Raji (cell line): ENCODE measurements at regions not wholly inside any gene's neighbourhood (a gene's known extent, or its start where the extent isn't known, plus 50 kb on each side); places are given as distances from the start of the nearest gene placed in this dataset.
A peak's percentile ranks its signal among the peaks of the same experiment; 100 is the strongest.

Source experiments
- POLR2A ChIP-seq: IDR thresholded peaks from 2 replicates; pipeline ENCODE4 v1.6.1; 2011; ENCODE audit warnings: low read depth, low read length, control low read depth; ENCODE audit not compliant: insufficient read depth

DNA sequence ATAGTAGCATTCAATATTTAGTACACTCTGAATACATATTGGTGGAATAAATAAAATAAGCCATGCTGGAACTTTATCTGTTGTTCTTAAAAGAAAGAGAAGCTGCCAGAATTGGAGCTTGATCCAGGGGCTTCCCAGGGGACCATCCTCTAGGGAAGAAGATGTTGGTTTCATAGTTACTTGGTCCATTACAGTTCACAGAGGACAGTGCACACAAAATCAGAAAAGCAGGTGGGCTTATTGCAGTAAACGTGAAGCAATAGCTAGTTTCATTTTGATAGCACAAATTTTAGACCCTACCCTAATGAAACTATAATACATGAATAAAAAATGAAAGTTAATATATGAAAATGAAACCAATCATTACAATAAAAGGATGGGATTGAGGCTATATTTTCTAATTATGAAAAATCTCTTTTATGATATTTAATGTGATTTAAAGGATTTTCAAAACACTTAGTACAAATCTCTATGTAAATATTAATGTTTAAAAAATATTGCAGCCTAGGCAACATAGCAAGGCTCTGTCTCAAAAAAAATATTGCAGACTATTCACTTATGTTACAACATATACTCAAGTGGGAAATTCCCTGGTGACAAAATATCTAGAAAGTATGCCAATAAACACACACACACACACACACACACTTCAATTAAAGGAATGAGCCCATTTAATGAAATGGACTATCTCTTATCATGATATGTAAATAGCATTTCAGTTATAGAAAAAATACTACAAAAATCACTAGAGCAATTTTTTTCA lies 227.0 kb upstream of the MARCKS start:
- no peak for TF ChIP-seq POLR2A

DNA sequence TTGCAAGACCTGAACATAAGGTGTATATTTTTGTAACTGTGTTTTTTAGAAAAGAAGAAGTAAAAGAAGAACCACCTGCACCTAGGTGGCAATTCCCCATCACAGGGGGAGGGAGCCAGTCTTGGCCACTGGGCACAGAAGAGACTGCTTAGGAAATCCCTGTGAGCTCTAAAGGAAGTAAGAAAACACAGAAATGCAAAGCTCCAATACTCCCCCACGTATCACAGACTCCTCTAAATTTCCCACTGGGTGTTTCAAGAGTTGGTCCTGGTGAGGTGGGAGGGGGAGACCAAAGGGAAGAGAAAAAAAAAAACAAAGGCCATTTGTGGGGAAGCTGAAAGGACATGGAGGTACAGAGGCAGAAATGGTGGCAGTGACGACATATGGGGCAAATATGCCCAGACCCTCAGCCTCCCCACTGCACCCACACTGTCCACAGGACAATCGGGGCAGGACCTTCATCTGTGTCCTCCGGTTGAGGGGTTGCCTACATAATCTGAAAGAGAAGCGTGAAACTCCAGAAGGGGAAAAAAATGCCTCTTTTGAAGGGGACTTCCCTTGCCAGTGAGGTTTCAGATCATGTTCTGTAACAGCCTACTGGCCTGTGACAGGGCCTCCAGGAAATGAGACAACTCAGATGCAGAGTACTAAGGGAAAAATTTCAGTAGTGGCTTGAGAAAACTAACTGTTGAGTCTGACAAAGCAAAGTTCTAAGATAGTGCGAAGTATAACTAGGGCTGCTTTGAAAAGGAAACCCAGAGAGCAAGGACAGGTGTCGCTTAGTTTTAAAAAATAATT lies 226.2 kb upstream of the MARCKS start:
- no peak for TF ChIP-seq POLR2A

DNA sequence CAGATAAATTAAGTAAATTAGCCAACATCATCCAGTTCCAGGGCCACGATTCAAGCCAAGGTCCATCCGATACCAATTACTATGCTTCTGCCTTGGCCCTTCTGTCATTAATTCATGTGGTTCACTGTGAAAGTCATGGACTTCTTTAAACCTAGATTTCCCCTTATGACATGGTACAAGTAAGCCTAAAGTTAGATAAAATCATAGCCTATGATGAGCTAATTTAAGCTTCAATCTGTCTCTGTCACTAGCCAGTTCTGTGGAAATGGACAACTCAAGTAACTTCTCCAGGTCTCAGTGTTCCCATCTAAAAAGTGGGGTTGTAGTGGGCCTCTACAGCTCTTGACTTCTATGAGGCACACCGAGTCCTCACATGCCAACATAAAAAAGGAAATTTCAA lies 225.5 kb upstream of the MARCKS start:
- TF ChIP-seq POLR2A, result no peak

DNA sequence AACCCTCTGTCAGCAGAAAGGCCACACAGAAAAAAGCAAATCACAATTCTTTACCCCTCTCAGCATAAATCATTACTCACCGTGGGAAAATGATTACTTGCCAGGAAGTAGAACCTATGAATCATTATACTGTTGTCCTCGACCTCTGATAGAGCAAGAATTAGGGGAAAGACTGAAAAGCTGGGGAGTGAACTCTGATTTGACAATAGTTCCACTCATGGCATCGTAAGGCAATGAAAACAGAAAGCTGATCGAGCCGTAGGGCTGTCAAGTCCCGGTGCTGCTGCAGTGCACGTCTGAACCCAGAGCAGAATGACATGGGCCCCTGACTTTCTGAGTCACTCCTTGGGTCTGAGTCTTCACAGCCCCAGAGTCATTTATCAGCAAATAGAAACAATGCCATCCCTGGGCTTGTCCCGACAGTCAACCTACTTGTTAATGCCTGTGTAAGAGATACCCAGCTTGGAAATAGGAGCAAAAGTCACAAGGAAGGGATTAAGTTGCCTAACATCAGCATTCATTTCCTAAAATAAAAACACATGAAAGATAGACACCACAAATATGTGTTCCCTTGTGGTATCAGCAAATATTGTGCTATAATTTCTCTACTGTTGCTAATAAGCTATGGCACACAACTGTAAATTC lies 224.8 kb upstream of the MARCKS start:
- no peak for TF ChIP-seq POLR2A

DNA sequence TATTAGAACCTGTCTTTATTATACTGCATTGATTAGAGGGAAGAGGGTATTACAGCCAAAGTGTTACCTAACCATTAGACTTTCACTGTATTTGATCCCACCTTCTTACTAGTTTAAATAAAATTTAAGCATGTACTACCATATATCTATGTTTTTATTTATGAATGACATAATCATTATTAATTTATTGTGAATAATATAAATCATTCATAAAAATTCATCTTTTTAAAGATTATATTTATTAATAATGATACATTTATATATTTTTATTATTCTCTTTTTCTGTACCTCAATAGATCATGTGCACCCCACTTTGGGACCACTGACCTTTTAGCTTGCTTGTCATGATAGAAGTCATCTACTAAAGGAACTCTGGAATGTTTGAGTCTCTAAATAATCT lies 223.5 kb upstream of the MARCKS start:
- no peak for TF ChIP-seq POLR2A

DNA sequence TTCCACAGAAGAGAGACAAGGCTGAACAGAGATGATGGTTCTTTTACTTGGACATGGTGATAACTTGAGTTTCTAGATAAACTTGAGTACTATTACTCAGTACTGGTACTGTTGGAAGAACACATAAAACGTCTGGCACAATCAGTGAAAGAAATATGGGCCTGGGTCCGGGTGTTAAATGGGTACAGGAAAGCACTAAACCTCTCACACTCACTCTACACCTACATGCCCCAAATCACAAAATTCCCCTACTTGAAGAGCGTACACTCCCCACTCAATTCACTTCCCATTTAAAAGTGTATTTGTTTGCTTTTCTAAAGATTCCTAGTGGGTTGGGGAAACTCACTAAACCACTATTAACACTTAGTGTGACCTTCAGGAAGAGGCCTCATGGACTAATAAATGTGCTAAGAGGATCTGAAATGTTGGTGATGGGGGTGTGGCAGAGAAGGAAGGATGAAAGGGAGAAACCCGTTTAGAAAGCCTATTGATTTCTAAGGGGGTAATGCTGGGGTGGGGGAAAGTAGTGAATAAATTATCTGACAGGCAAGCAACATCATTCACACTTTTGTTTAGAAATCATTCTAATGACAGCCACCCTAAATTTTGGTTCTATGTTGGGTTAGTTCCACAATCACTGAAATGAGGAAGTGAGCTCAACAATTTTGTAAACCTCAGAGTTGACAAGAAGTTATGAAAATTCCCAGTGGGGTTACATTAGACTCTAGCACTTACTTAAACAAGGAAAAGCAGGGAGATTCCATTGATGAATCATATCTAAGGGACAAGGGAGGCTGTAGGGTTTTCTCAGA lies 222.6 kb upstream of the MARCKS start:
- peak; percentile 43; the same call in 1 of the 2 replicates for TF ChIP-seq POLR2A

DNA sequence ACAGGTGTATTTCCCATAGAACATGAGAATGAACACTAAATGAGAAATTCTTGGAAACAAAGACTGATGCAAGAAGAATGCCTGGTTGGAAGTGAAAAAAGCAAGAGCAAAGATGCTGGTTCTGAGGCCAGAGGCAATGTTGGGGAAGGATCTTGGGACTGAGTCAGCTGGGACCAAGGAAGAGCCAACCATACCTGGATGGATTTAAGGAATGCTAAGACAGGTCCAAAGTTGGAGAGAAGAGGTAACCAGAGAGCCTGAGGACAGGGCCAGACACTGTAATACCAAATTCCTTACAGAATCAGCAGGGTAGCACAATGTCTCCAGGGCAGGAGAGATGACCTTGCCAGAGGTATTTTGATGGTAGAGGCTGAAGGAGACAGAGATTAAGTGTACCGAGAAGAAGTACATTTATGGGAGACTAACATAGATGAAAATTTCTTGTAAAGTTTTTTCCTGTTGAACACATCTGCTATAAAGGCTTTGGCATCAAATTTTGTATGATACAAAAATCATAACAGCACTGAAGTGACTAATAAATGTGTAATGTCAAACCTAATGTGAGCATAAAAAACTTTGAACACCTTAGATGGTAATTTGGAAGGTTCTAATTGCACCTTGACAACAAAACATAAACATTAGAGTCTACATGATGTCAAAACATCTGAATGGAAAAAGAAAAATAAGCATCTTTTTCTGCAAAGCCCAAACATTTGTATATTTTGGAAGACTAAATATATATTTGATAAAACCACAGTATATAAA lies 221.7 kb upstream of the MARCKS start:
- no peak for TF ChIP-seq POLR2A

DNA sequence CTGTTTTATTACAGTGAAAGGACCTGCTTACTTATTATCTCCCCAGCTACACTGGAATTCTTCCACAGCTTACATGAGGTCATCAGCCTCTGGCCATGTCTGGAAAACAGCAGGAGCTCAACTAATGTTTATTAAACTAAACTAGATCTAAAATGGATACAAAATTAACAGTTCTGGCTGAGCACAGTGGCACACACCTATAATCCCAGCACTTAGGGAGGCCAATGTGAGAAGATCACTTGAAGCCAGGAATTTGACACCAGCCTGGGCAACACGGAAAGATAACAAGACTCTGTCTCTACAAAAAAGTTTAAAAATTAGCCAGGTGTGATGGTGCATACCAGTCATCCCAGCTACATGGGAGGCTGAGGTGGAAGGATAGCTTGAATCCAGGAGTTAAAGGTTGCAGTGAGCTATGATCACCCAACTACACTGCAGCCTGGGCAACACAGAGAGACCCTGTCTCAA lies 220.8 kb upstream of the MARCKS start:
- TF ChIP-seq POLR2A, result no peak; the same call in 1 of the 2 replicates

DNA sequence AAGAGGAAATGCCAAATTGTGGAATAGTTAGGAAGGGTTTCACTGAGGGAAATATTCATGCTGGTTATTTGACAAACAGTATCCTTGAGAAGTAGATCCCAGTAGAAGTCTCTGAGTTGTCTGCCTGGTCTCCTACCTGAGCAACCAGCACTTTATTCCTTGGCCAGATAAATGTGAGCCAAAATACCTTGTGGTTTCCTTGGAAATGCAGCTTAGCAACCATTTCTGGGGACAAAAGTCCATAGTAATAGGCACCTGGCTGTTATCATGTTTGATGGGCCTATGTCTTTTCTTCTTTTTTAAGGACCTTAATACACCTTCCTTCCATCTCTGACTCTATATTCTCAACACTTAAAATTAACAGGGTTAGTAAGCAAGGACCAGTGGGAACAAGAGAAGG lies 217.1 kb upstream of the MARCKS start:
- TF ChIP-seq POLR2A, result no peak

DNA sequence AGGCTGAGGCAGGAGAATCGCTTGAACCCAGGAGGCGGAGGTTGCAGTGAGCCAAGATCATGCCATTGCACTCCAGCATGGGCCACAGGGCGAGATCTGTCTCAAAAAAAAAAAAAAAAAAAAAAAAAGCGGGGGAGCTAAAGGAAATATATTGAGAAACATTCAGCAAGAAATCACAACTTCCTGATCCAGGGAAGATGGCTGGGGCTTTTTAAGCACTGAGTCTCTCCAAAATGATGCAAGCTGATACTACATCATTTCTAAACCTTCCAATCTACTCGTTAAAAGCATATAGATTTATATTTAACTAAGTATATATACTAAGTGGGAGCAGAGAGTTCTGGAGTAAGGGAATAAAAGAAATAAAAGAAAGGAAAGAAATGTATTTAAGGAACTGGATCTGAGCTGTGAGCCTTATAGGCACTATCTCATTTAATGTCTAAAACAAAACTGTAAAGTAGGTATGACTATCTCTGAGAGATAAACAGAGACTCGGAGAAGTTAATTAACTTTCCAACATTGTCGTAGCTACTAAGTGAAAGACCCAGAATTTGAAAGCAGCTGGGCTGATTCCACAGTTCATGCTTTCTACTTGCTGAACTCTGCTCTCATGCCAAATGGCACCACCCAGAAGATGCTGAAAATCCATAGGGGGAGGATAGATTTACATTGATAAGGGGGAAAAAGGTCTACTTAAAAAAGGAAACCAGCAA lies 215.0 kb upstream of the MARCKS start:
- no peak for TF ChIP-seq POLR2A

DNA sequence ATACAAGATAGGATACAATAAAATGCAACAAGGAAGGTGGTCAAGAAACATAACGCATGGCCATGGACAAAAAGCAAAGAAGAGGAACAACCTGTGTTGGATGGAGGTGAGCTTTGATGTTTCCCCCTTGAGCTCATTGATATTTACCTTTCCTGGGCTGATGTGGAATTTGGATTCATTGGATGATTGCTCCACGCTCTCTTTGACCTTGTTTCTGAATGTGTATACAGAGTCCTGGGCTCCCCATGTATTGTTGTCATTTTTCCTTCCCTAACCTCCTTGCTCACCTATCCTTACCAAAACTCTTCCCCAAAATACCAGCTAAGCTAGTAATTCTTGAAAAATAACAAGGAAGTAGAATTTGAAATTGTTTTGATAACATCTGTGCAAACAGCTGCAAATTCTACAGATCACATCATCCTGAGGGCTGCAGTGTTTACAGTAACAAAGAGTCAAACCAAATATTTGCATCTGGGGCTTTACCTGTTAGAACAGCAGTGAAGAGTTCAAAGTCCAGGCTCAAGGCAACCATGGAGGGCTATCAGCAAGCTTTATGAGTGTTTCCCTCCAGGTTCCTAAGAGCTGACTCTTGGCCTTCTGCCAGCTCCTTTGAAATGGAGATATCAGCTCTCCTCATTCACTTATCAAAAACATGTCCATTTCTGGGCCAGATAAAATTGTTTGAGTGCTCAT lies 214.3 kb upstream of the MARCKS start:
- 0 out of 2 replicates have a peak, but pooled peaks have one; percentile 11 for TF ChIP-seq POLR2A

DNA sequence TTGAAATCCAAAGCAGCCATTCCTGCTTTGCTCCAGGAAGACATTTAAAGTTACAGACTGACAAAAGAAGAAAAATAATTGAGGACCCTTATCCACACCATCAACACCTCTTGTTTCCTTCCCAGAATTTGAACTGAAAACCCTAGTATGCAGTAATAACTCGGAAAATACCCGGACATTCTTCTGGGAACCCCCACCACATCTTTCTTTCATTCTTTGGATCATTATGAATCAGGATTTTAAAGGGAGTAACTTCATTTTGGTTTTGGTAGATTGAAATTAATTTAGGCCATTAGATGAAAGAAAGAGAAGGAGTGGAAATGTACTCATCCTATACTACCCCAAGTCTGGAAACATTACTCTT lies 213.8 kb upstream of the MARCKS start:
- TF ChIP-seq POLR2A, result no peak
